ENCODE measurements at regions not wholly inside any gene's neighbourhood (a gene's known extent, or its start where the extent isn't known, plus 50 kb on each side); places are given as distances from the start of the nearest gene placed in this dataset.

- Histone ChIP-seq H3K27me3 (ENCODE audit: control insufficient read depth, insufficient read depth, low read length) (no peaks in the 10 kb centered on the region), H2BK15ac (ENCODE audit: low read depth, low read length) (no peak overlapping the region), H3K18ac (ENCODE audit: low read depth, low read length) (no peak overlapping the region), H3K4me1 (ENCODE audit: control insufficient read depth, insufficient read depth, low read length) (peaks cover 8% of the 10 kb centered on the region), H3K4ac (ENCODE audit: low read depth, low read length) (no peak overlapping the region), H2AK5ac (ENCODE audit: low read depth, low read length) (no peak overlapping the region), H3K9ac (ENCODE audit: low read depth, low read length) (no peak overlapping the region), H2AK9ac (replicated peaks; ENCODE audit: low read depth, low read length, poor library complexity) (no peak overlapping the region), H3K9me3 (ENCODE audit: control insufficient read depth, insufficient read depth, low read length) (no peaks in the 10 kb centered on the region), H2BK5ac (ENCODE audit: low read depth, low read length, poor library complexity, severe bottlenecking) (no peak overlapping the region), H3K36me3 (ENCODE audit: control insufficient read depth, insufficient read depth, low read length) (no peaks in the 10 kb centered on the region), H3K9me1 (ENCODE audit: insufficient read depth, low read length) (no peaks in the 10 kb centered on the region), H4K91ac (ENCODE audit: insufficient read depth, low read depth, low read length) (no peak overlapping the region), H3K79me1 (ENCODE audit: low read depth in 1 of 2, low read length in 2 of 2) (no peaks in the 10 kb centered on the region), H2BK120ac (ENCODE audit: low read depth, low read length) (no peak overlapping the region), H2BK20ac (ENCODE audit: low read depth, low read length) (no peak overlapping the region), H3K4me3 (ENCODE audit: insufficient read depth, low read depth, low read length) (no peak overlapping the region), H4K5ac (ENCODE audit: low read depth, low read length) (no peak overlapping the region), H3K14ac (replicated peaks; ENCODE audit: low read depth, low read length) (no peak overlapping the region), H3K56ac (ENCODE audit: extremely low read depth, insufficient read depth, low read length) (no peak overlapping the region), H3K4me2 (ENCODE audit: low read depth, low read length) (no peak overlapping the region), H4K20me1 (ENCODE audit: insufficient read depth, low read length) (no peaks in the 10 kb centered on the region), H4K8ac (ENCODE audit: low read depth in 2 of 2, low read length in 2 of 2) (no peak overlapping the region), H3K27ac (ENCODE audit: insufficient read depth, low read length) (no peak overlapping the region), H3K23ac (ENCODE audit: low read depth, low read length) (no peak overlapping the region; the same call in 1 of the 2 replicates), H2AFZ (replicated peaks; ENCODE audit: low read length, poor library complexity) (peak overlapping the region; percentile 36)
- ATAC-seq (ENCODE audit: low read depth) = no peak
- 92% methylated on average over 12 of the region's 24 CpGs; no CpG with 5 or more reads in 1 of the 2 experiments for WGBS, 2 experiments (ENCODE audit: extremely low coverage in 2 of 2, insufficient read length in 1 of 2)
- TF ChIP-seq NFE2L2 (IDR thresholded peaks at IDR 0.05; ENCODE audit: low read depth, low read length) = no peak
- TF ChIP-seq MXI1 (IDR thresholded peaks at IDR 0.05; ENCODE audit: borderline replicate concordance, low read depth, low read length) = no peak
- TF ChIP-seq MAFK (IDR thresholded peaks at IDR 0.05; ENCODE audit: low read depth, low read length) = no peak
- TF ChIP-seq FOS (IDR thresholded peaks at IDR 0.05; ENCODE audit: low read depth, low read length) = no peak
- no peak for TF ChIP-seq SMC3 (IDR thresholded peaks at IDR 0.05; ENCODE audit: low read depth, low read length)
- no peak for TF ChIP-seq RFX5 (IDR thresholded peaks at IDR 0.05; ENCODE audit: low read depth, low read length)
- no peak for TF ChIP-seq CEBPB (IDR thresholded peaks at IDR 0.05; ENCODE audit: low read depth, low read length)
- TF ChIP-seq MAZ (IDR thresholded peaks at IDR 0.05; ENCODE audit: borderline replicate concordance, low read depth, low read length) = no peak
- TF ChIP-seq ELK1 (IDR thresholded peaks at IDR 0.05; ENCODE audit: borderline replicate concordance, low read depth, low read length) = no peak
- no peak for TF ChIP-seq CTCF (conservative IDR thresholded peaks at IDR 0.05; ENCODE audit: low read depth, low read length)
- no peak for TF ChIP-seq CHD1 (IDR thresholded peaks at IDR 0.05; ENCODE audit: low read depth, low read length)
- TF ChIP-seq POLR2A (IDR thresholded peaks at IDR 0.05; ENCODE audit: low read depth, low read length) = no peak
- TF ChIP-seq RAD21 (IDR thresholded peaks at IDR 0.05; ENCODE audit: low read length) = no peak
- TF ChIP-seq BHLHE40 (IDR thresholded peaks at IDR 0.05; ENCODE audit: low read depth, low read length) = no peak
- dilution Hi-C loops (cut with HindIII; ENCODE audit: low sequenced_read_pairs, unreplicated experiment) (no loop called here), intact Hi-C loops (cut with micrococcal nuclease) (loop anchor here (10.0 kb wide), 1 partner anchor 1369 kb away; no protein-coding TSS in a partner anchor), in situ Hi-C loops (cut with MboI; ENCODE audit: low sequenced_read_pairs) (no loop called here)
- ChIA-PET POLR2A (ENCODE audit: unreplicated experiment) (no interaction called here), CTCF (no interaction called here)
- DNase-seq = no peak
- no TSS peak for BruUV-seq (replicated peaks)
Measured at GRCh38 chr6:168155821-168156741, 77.1 kb upstream of the FRMD1 start.

Data from IMR-90 (cell line).